ENCODE measurements at regions not wholly inside any gene's neighbourhood (a gene's known extent, or its start where the extent isn't known, plus 50 kb on each side); places are given as distances from the start of the nearest gene placed in this dataset.

- no peak for TF ChIP-seq POLR2AphosphoS5 (IDR thresholded peaks at IDR 0.05; ENCODE audit: low read depth, low read length)
- no peak for TF ChIP-seq SIN3A (IDR thresholded peaks at IDR 0.05; ENCODE audit: borderline replicate concordance, insufficient read depth, low read length)
- TF ChIP-seq REST (IDR thresholded peaks at IDR 0.05; ENCODE audit: insufficient read depth in 1 of 2, low read depth in 2 of 2, low read length in 2 of 2), result no peak
- no peak for TF ChIP-seq TAF1 (IDR thresholded peaks at IDR 0.05; ENCODE audit: borderline replicate concordance, insufficient read depth, low read length)
Observed at GRCh38 chr4:173656898-173657297, 126.9 kb upstream of the HAND2 start.

Data from PFSK-1 (cell line).